ENCODE measurements at regions not wholly inside any gene's neighbourhood (a gene's known extent, or its start where the extent isn't known, plus 50 kb on each side); places are given as distances from the start of the nearest gene placed in this dataset.

- H3K4me1 ChIP-seq (ENCODE audit: control insufficient read depth, insufficient read depth, low read length, unreplicated experiment) = peaks cover 53% of the 10 kb centered on the region
- H3K79me2 ChIP-seq (ENCODE audit: control insufficient read depth, insufficient read depth, low read length, unreplicated experiment) = no peaks in the 10 kb centered on the region
- no peaks in the 10 kb centered on the region for H3K36me3 ChIP-seq (ENCODE audit: insufficient read depth, low read length)
- no peak overlapping the region for H3K4me3 ChIP-seq (ENCODE audit: low read depth, low read length)
- H2AFZ ChIP-seq (ENCODE audit: low read length, unreplicated experiment) = peak overlapping the region; percentile 62
- peak overlapping the region; percentile 98 for H3K27ac ChIP-seq (ENCODE audit: low read depth, low read length)
- no peaks in the 10 kb centered on the region for H3K27me3 ChIP-seq (ENCODE audit: insufficient read depth, low read length)
Measured at GRCh38 chr10:57694956-57695608, 572.6 kb downstream of the IPMK start.

- no peaks in the 10 kb centered on the region for H3K36me3 ChIP-seq (ENCODE audit: insufficient read depth, low read length)
- H3K79me2 ChIP-seq (ENCODE audit: control insufficient read depth, insufficient read depth, low read length, unreplicated experiment) = no peaks in the 10 kb centered on the region
- no peaks in the 10 kb centered on the region for H3K27me3 ChIP-seq (ENCODE audit: insufficient read depth, low read length)
- peaks cover 48% of the 10 kb centered on the region for H3K4me1 ChIP-seq (ENCODE audit: control insufficient read depth, insufficient read depth, low read length, unreplicated experiment)
- H3K4me3 ChIP-seq (ENCODE audit: low read depth, low read length) = no peak overlapping the region
- H2AFZ ChIP-seq (ENCODE audit: low read length, unreplicated experiment) = peak overlapping the region; percentile 12
- H3K27ac ChIP-seq (ENCODE audit: low read depth, low read length) = peak overlapping the region; percentile 84
Measured at GRCh38 chr10:57692255-57692980, 575.3 kb downstream of the IPMK start.

DNA sequence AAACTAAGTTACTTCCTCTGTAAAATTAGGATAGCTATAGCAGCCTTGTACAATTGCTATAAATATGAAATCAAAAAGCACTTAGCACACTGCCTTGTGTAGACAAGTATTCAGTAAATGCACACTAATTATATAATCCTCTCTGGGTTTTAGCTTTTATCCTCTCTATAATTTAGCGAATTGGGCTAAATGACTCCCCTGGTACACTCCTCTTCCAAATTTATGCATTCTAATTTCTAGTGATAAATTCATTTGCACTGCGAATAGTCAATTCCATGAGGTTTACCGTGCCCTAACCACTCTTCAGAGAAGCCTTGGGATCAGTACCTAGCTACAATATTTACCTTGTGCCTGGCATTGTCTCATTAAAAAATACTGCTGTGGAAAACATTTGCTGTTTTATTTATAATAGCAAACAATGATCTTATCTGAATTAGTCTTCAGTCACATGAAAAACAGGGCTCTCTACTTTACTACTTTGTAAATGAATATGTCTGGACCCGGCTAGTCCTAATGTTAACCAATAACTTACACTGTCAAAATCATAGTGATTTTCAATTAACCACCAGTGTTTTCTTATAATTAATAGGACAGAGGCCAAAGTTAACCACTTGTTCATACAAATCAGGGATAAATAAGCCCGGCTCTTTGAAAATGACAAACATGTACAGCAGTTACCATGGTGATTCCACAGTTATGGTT is 577.9 kb downstream of the IPMK start:
- no peaks in the 10 kb centered on the region for H3K36me3 ChIP-seq (ENCODE audit: insufficient read depth, low read length)
- no peaks in the 10 kb centered on the region for H3K79me2 ChIP-seq (ENCODE audit: control insufficient read depth, insufficient read depth, low read length, unreplicated experiment)
- H3K4me1 ChIP-seq (ENCODE audit: control insufficient read depth, insufficient read depth, low read length, unreplicated experiment) = peaks cover 22% of the 10 kb centered on the region
- H3K27ac ChIP-seq (ENCODE audit: low read depth, low read length) = no peak overlapping the region
- H3K27me3 ChIP-seq (ENCODE audit: insufficient read depth, low read length) = no peaks in the 10 kb centered on the region
- no peak overlapping the region for H3K4me3 ChIP-seq (ENCODE audit: low read depth, low read length)
- H2AFZ ChIP-seq (ENCODE audit: low read length, unreplicated experiment) = no peak overlapping the region

GRCh38 chr10:57679916-57680315 is 587.8 kb downstream of the IPMK start:
- no peak overlapping the region for H2AFZ ChIP-seq (ENCODE audit: low read length, unreplicated experiment)
- H3K4me3 ChIP-seq (ENCODE audit: low read depth, low read length) = no peak overlapping the region
- no peaks in the 10 kb centered on the region for H3K36me3 ChIP-seq (ENCODE audit: insufficient read depth, low read length)
- H3K27me3 ChIP-seq (ENCODE audit: insufficient read depth, low read length) = no peaks in the 10 kb centered on the region
- no peaks in the 10 kb centered on the region for H3K4me1 ChIP-seq (ENCODE audit: control insufficient read depth, insufficient read depth, low read length, unreplicated experiment)
- no peak overlapping the region for H3K27ac ChIP-seq (ENCODE audit: low read depth, low read length)
- H3K79me2 ChIP-seq (ENCODE audit: control insufficient read depth, insufficient read depth, low read length, unreplicated experiment) = no peaks in the 10 kb centered on the region

GRCh38 chr10:57675125-57675524 is 592.6 kb downstream of the IPMK start:
- Histone ChIP-seq H3K4me3 (ENCODE audit: low read depth, low read length) (no peak overlapping the region), H3K27ac (ENCODE audit: low read depth, low read length) (no peak overlapping the region), H3K4me1 (ENCODE audit: control insufficient read depth, insufficient read depth, low read length, unreplicated experiment) (no peaks in the 10 kb centered on the region), H3K79me2 (ENCODE audit: control insufficient read depth, insufficient read depth, low read length, unreplicated experiment) (no peaks in the 10 kb centered on the region), H3K27me3 (ENCODE audit: insufficient read depth, low read length) (no peaks in the 10 kb centered on the region), H2AFZ (ENCODE audit: low read length, unreplicated experiment) (no peak overlapping the region), H3K36me3 (ENCODE audit: insufficient read depth, low read length) (no peaks in the 10 kb centered on the region)

- no peak overlapping the region for H3K4me3 ChIP-seq (ENCODE audit: low read depth, low read length)
- H3K4me1 ChIP-seq (ENCODE audit: control insufficient read depth, insufficient read depth, low read length, unreplicated experiment) = no peaks in the 10 kb centered on the region
- H2AFZ ChIP-seq (ENCODE audit: low read length, unreplicated experiment) = no peak overlapping the region
- H3K27ac ChIP-seq (ENCODE audit: low read depth, low read length) = no peak overlapping the region
- H3K79me2 ChIP-seq (ENCODE audit: control insufficient read depth, insufficient read depth, low read length, unreplicated experiment) = no peaks in the 10 kb centered on the region
- H3K27me3 ChIP-seq (ENCODE audit: insufficient read depth, low read length) = no peaks in the 10 kb centered on the region
- H3K36me3 ChIP-seq (ENCODE audit: insufficient read depth, low read length) = no peaks in the 10 kb centered on the region
Measured at GRCh38 chr10:57673446-57673960, 594.2 kb downstream of the IPMK start.

DNA sequence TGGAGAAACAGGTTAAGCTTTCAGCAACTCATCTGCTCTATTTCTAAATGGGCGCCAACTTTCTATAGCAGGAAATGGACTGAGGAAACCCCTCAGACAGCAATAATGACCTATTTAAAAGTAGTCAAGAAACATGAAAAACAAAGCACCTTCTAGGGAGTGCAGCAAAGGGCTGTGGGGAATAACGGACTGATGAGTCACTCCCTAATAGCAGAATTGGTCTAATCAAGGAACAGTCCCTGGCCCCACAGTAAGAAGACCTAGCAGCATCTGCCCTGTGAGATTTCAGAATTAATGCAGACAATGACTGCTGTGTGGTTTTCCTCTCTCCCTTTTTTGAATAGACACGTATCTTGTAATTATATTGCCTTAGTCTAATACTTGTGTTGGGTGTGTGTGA is 602.9 kb downstream of the IPMK start:
- no peaks in the 10 kb centered on the region for H3K79me2 ChIP-seq (ENCODE audit: control insufficient read depth, insufficient read depth, low read length, unreplicated experiment)

DNA sequence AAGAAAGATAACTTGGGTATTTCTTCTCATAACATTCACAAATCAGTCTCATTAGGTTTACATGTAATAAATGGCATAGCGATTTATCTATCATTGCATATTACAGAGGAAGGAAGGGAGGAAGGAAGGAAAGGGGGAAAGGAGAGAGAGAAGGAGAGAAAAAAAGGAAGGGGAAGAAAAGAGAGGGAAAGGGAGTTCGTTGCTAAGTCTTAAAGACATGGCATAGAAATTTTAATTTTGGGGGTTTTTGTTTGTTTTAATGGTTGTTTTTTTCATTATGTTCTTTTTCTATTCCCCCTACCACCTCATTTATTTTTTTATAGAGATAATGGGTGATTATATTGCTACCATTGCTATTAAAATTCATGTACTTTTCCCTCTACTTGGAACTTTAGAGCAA is 604.3 kb downstream of the IPMK start:
- H3K27ac ChIP-seq (ENCODE audit: low read depth, low read length) = no peak overlapping the region
- no peak overlapping the region for H3K4me3 ChIP-seq (ENCODE audit: low read depth, low read length)
- no peaks in the 10 kb centered on the region for H3K79me2 ChIP-seq (ENCODE audit: control insufficient read depth, insufficient read depth, low read length, unreplicated experiment)
- H3K4me1 ChIP-seq (ENCODE audit: control insufficient read depth, insufficient read depth, low read length, unreplicated experiment) = no peaks in the 10 kb centered on the region
- no peaks in the 10 kb centered on the region for H3K36me3 ChIP-seq (ENCODE audit: insufficient read depth, low read length)
- H3K27me3 ChIP-seq (ENCODE audit: insufficient read depth, low read length) = peaks cover 6% of the 10 kb centered on the region; the same call in 1 of the 2 replicates
- H2AFZ ChIP-seq (ENCODE audit: low read length, unreplicated experiment) = no peak overlapping the region

More for the DNA sequence above, 602.9 kb downstream of the IPMK start:
- no peak overlapping the region for H3K4me3 ChIP-seq (ENCODE audit: low read depth, low read length)
- H2AFZ ChIP-seq (ENCODE audit: low read length, unreplicated experiment) = no peak overlapping the region
- H3K27me3 ChIP-seq (ENCODE audit: insufficient read depth, low read length) = no peaks in the 10 kb centered on the region
- H3K4me1 ChIP-seq (ENCODE audit: control insufficient read depth, insufficient read depth, low read length, unreplicated experiment) = no peaks in the 10 kb centered on the region
- no peaks in the 10 kb centered on the region for H3K36me3 ChIP-seq (ENCODE audit: insufficient read depth, low read length)
- H3K27ac ChIP-seq (ENCODE audit: low read depth, low read length) = no peak overlapping the region

GRCh38 chr10:57661206-57661605 is 606.5 kb downstream of the IPMK start:
- no peak overlapping the region for H3K4me3 ChIP-seq (ENCODE audit: low read depth, low read length)
- H3K27me3 ChIP-seq (ENCODE audit: insufficient read depth, low read length) = peaks cover 17% of the 10 kb centered on the region; the same call in 1 of the 2 replicates
- H2AFZ ChIP-seq (ENCODE audit: low read length, unreplicated experiment) = no peak overlapping the region
- H3K27ac ChIP-seq (ENCODE audit: low read depth, low read length) = no peak overlapping the region
- H3K36me3 ChIP-seq (ENCODE audit: insufficient read depth, low read length) = no peaks in the 10 kb centered on the region
- no peaks in the 10 kb centered on the region for H3K79me2 ChIP-seq (ENCODE audit: control insufficient read depth, insufficient read depth, low read length, unreplicated experiment)
- H3K4me1 ChIP-seq (ENCODE audit: control insufficient read depth, insufficient read depth, low read length, unreplicated experiment) = no peaks in the 10 kb centered on the region

GRCh38 chr10:57657164-57657765 is 610.4 kb downstream of the IPMK start:
- Histone ChIP-seq H3K79me2 (ENCODE audit: control insufficient read depth, insufficient read depth, low read length, unreplicated experiment) (no peaks in the 10 kb centered on the region), H2AFZ (ENCODE audit: low read length, unreplicated experiment) (no peak overlapping the region)

More at GRCh38 chr10:57657164-57657765, 610.4 kb downstream of the IPMK start:
- Histone ChIP-seq H3K36me3 (ENCODE audit: insufficient read depth, low read length) (no peaks in the 10 kb centered on the region), H3K4me1 (ENCODE audit: control insufficient read depth, insufficient read depth, low read length, unreplicated experiment) (no peaks in the 10 kb centered on the region), H3K27me3 (ENCODE audit: insufficient read depth, low read length) (peaks cover 51% of the 10 kb centered on the region), H3K4me3 (ENCODE audit: low read depth, low read length) (no peak overlapping the region), H3K27ac (ENCODE audit: low read depth, low read length) (no peak overlapping the region)

All from ACC112 (cell line).